HG03064 (cell line): ENCODE measurements at regions not wholly inside any gene's neighbourhood (a gene's known extent, or its start where the extent isn't known, plus 50 kb on each side); places are given as distances from the start of the nearest gene placed in this dataset.
"Not testable (repeated sequence)": the region's sequence is repeated elsewhere in the genome, so short reads cannot be mapped to it uniquely, and the experiment has no call there.

Experiments
- ATAC-seq: cut with Tn5 transposase; IDR thresholded peaks from one replicate; pipeline ENCODE4 v1.9.1; 2021; ENCODE audit warnings: low read depth; ENCODE audit not compliant: unreplicated experiment

- ATAC-seq = no peak
Measured at GRCh38 chr7:20083781-20084180, 133.4 kb downstream of the MACC1 start.

- no peak for ATAC-seq
Measured at GRCh38 chr7:20079080-20079479, 138.1 kb downstream of the MACC1 start.

- ATAC-seq = no peak
Measured at GRCh38 chr7:20076835-20077234, 140.3 kb downstream of the MACC1 start.

- ATAC-seq = no peak
Measured at GRCh38 chr7:20075992-20076820, 141.0 kb downstream of the MACC1 start.

GRCh38 chr7:20075440-20075839 is 141.7 kb downstream of the MACC1 start:
- ATAC-seq = no peak

GRCh38 chr7:20068004-20068403 is 149.2 kb downstream of the MACC1 start:
- ATAC-seq = not testable (repeated sequence)

- peak; percentile 94 for ATAC-seq
Measured at GRCh38 chr7:20064974-20065862, 152.0 kb downstream of the MACC1 start.

GRCh38 chr7:20064181-20064970 is 152.8 kb downstream of the MACC1 start:
- no peak for ATAC-seq

GRCh38 chr7:20063644-20064043 is 153.5 kb downstream of the MACC1 start:
- ATAC-seq = no peak

- no peak for ATAC-seq
Measured at GRCh38 chr7:20062932-20063331, 154.3 kb downstream of the MACC1 start.

GRCh38 chr7:20053334-20054104 is 163.7 kb downstream of the MACC1 start:
- no peak for ATAC-seq

- ATAC-seq = no peak
Measured at GRCh38 chr7:20050241-20050966, 166.8 kb downstream of the MACC1 start.

- ATAC-seq = no peak
Measured at GRCh38 chr7:20038676-20039075, 178.5 kb downstream of the MACC1 start.

GRCh38 chr7:20035279-20035875 is 181.8 kb downstream of the MACC1 start:
- no peak for ATAC-seq

GRCh38 chr7:20033621-20034400 is 183.4 kb downstream of the MACC1 start:
- ATAC-seq = no peak

GRCh38 chr7:20032741-20033140 is 184.4 kb downstream of the MACC1 start:
- no peak for ATAC-seq

GRCh38 chr7:20030915-20031362 is 186.2 kb downstream of the MACC1 start:
- peak; percentile 58 for ATAC-seq

GRCh38 chr7:20030417-20030816 is 186.8 kb downstream of the MACC1 start:
- ATAC-seq = peak; percentile 67
